Pancreas (tissue), 10 donors: ENCODE measurements at regions not wholly inside any gene's neighbourhood (a gene's known extent, or its start where the extent isn't known, plus 50 kb on each side); places are given as distances from the start of the nearest gene placed in this dataset.

Source experiments
- ATAC-seq, 4 donors: fragments of 200-7000 bp; cut with Tn5 transposase; one replicate each; pipeline versions ENCODE4 v1.8.0 to v1.9.1; 2020; ENCODE audit warnings: mild to moderate bottlenecking in 4 of 4, moderate library complexity in 4 of 4
- DNase-seq, 6 donors: peaks; one replicate each; pipeline ENCODE4 v3.0.0-alpha.2; 2020
- FAIRE-seq: peaks from 2 replicates; lab custom pipeline; 2012; peaks lifted over from hg19 to GRCh38; lab: Jason Lieb, UNC
- H3K27ac ChIP-seq, 4 donors: fragments of 200-600 bp; sonication (generic); 1 replicate in 3 of 4; 2 replicates in 1 of 4; pipeline versions ENCODE4 v1.5.0 to v1.8.0; 2020
- H3K27me3 ChIP-seq, 4 donors: fragments of 200-600 bp; one replicate each; pipeline ENCODE4 v1.8.0; 2021
- H3K36me3 ChIP-seq, 3 donors: fragments of 200-600 bp; sonication (generic) in 1 of 3; one replicate each; pipeline versions ENCODE4 v1.5.0 to v1.8.0; 2020 to 2021
- H3K4me1 ChIP-seq, 3 donors: fragments of 200-600 bp; one replicate each; pipeline ENCODE4 v1.8.0; 2021
- H3K4me3 ChIP-seq, 4 donors: fragments of 200-600 bp; sonication (generic) in 2 of 4; one replicate each; pipeline versions ENCODE4 v1.5.0 to v1.8.0; 2020 to 2021
- H3K9me3 ChIP-seq, 4 donors: fragments of 200-600 bp; one replicate each; pipeline ENCODE4 v1.8.0; 2021
- WGBS, 2 donors: extraction: QIAGEN DNeasy Blood & Tissue Kit; methylation state at CpG; one replicate each; pipeline ENCODE4 v1.1.7; 2013; 5-methylcytosine and 5-hydroxymethylcytosine counted together
- intact Hi-C, 3 donors: fragments of 100-400 bp; cut with DNase I; formaldehyde crosslinking; loops; one replicate each; pipeline versions ENCODE4 v1.11.1 to v1.14.2; 2022
- TF ChIP-seq, protein P1 (sequence below), 4 donors: fragments of 200-600 bp; sonication (generic) in 3 of 4; IDR thresholded peaks; one replicate each; pipeline versions ENCODE4 v1.5.0 to v1.8.0; 2021; ENCODE audit warnings: antibody characterized with exemption in 4 of 4
- donor health status: healthy with polysubstance abuse.
- donor health status: DM: no; HTN: no; CAD: no; lungs with moderate emphysema.
- donor health status: DM: no; HTN: no; CAD: no.
- donor health status: control.
- donor health status: control.
- donor health status: Bipolar disorder and iron deficiency.
- donor health status: DM: yes; HTN: yes; CAD: no.
- donor health status: DM: no; HTN: no; CAD: no.
- donor health status: DM: no; HTN: no; CAD: no.
- donor health status: DM: yes; HTN: yes; CAD: no.

DNA sequence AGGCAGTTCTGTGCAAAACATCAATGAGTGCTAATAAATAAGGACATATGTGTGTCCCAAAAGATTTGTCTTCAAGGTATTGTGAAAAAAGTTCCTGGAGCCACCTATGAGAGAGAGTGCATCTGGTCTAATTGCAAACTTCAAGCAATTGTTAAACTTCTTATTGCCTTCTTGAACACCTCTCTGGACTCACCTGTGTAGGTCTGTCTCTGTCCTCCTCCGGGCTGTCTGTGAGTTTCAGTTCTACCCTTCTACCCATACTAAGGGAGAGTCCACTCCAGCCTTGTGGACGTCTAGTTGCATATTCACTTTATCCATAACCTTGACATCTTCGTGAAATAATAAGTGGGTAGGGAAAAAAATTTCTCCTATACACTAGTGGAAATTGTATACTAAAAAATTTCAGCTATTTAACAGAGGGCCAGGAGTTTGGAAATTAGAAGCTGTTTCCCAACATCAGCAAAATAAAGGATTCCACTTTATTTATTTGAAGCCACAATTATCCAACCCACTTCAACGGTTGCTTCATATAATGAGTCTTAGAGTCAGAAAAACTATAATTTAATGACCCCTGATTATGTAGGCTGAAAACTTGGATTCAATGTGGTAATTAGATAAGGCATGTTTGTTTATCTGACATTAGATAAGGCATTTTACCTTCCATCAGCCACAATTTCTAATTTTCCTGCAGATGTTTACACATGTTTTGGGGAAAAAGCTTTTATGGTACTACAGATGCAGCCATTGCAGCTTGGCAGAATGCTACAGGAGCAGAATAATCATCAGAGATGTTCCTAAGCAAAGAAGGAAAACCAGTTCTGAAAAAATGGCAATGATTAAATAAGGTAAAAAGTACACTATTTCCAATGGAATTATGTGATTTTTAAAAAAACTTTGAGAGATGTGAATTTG lies 150.8 kb upstream of the FAM3C start:
- ATAC-seq: peak; percentile 23 to 56 (median 38)

DNA sequence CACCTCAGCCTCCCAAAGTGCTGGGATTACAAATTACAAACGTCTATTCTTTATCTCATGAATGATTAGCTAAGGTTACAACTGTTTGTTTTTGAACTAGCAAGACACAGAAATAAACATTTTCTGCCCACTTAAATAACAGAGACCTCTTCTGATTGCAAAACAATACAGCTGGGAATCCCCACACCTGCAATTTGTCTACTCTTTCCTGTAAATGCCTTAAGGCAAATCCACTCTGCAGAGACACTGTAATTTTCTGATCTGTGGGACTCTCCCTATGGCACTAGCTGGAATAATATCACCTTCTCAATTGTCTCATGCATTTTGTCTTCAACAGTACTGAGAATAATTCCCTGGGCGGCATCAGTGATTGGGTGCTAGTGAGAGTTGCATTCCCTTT lies 149.3 kb upstream of the FAM3C start:
- 37 to 49% methylated on average over 2 of the region's 2 CpGs for WGBS, 2 donors
- ATAC-seq (peak in 3 of 4 donors; percentile 46 to 53 (median 47)), DNase-seq (no peak), FAIRE-seq (no peak)
- H3K36me3 ChIP-seq: no peaks in the 10 kb centered on the region
- intact Hi-C loops: loop anchor here in 2 of 3 donors (5.0 to 10.0 kb wide), 3 partner anchors 178 to 421 kb away; no protein-coding TSS in a partner anchor
- peaks cover 3 to 22% (median 6%) of the 10 kb centered on the region in 3 donors for H3K4me1 ChIP-seq
- no peak overlapping the region for H3K4me3 ChIP-seq
- TF ChIP-seq, protein P1, sequence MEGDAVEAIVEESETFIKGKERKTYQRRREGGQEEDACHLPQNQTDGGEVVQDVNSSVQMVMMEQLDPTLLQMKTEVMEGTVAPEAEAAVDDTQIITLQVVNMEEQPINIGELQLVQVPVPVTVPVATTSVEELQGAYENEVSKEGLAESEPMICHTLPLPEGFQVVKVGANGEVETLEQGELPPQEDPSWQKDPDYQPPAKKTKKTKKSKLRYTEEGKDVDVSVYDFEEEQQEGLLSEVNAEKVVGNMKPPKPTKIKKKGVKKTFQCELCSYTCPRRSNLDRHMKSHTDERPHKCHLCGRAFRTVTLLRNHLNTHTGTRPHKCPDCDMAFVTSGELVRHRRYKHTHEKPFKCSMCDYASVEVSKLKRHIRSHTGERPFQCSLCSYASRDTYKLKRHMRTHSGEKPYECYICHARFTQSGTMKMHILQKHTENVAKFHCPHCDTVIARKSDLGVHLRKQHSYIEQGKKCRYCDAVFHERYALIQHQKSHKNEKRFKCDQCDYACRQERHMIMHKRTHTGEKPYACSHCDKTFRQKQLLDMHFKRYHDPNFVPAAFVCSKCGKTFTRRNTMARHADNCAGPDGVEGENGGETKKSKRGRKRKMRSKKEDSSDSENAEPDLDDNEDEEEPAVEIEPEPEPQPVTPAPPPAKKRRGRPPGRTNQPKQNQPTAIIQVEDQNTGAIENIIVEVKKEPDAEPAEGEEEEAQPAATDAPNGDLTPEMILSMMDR (IDR thresholded peaks at IDR 0.05): no peak
- no peaks in the 10 kb centered on the region for H3K9me3 ChIP-seq
- no peaks in the 10 kb centered on the region for H3K27me3 ChIP-seq
- H3K27ac ChIP-seq: peak overlapping the region in 1 of 4 donors; percentile 15

More for the DNA sequence above, 150.8 kb upstream of the FAM3C start:
- no peak for FAIRE-seq
- no peak overlapping the region for H3K27ac ChIP-seq
- H3K9me3 ChIP-seq: no peaks in the 10 kb centered on the region
- no peak overlapping the region for H3K4me3 ChIP-seq
- no peaks in the 10 kb centered on the region for H3K36me3 ChIP-seq
- TF ChIP-seq, protein P1 (IDR thresholded peaks at IDR 0.05): no peak
- H3K27me3 ChIP-seq: no peaks in the 10 kb centered on the region
- H3K4me1 ChIP-seq: peaks cover 3 to 22% (median 6%) of the 10 kb centered on the region in 3 donors
- intact Hi-C loops: loop anchor here in 2 of 3 donors (5.0 to 10.0 kb wide), 3 partner anchors 180 to 422 kb away; no protein-coding TSS in a partner anchor
- no peak for DNase-seq
- WGBS, 2 donors: 43 to 46% methylated on average over 4 of the region's 4 CpGs

DNA sequence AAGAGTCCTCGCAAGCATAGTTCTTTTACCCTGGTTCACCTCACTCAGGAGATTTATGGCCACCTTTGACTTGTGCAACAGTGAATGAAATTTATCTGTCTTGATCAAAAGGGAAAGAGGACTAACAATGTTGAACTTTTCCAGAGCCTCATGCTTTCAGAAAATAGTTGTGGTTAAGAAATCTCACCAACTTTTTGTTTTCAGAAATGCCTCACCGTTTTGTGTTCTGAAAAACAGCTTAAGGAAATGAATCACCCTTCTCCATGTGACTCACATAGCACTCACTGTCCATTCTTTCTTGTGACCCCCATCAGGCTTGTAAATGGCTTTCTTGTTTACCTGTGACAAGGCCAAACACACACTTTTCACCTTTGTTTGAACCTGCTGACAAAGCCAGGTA lies 148.6 kb upstream of the FAM3C start:
- 68 to 83% methylated on average over 2 of the region's 2 CpGs for WGBS, 2 donors
- Histone ChIP-seq H3K27me3 (no peaks in the 10 kb centered on the region), H3K4me3 (no peak overlapping the region), H3K9me3 (no peaks in the 10 kb centered on the region), H3K36me3 (no peaks in the 10 kb centered on the region), H3K27ac (no peak overlapping the region), H3K4me1 (peaks cover 3 to 22% (median 6%) of the 10 kb centered on the region in 3 donors)
- TF ChIP-seq, protein P1 (IDR thresholded peaks at IDR 0.05): no peak
- DNase-seq (no peak), ATAC-seq (peak in 3 of 4 donors; percentile 13 to 51 (median 21)), FAIRE-seq (no peak)
- intact Hi-C loops: loop anchor here in 2 of 3 donors (5.0 to 10.0 kb wide), 3 partner anchors 177 to 420 kb away; no protein-coding TSS in a partner anchor

DNA sequence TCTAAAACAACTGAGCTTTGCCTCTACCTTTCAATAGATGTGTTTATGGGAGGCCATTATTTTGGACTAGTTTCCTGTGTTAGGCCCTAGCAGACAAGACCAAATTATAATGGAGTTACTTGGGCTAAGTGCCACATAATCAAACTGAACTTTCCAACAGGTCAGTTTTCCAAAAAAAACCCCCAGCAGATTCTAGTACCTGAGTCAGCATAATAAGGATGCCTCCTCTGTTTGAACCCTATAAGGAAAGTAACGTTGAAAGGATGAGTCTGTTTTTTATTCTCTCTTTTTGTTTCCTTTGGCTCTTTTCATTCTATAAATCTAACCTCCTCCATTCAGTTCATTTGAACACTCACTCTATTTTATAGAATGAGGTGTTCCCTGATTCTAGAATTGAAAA lies 148.1 kb upstream of the FAM3C start:
- no peak overlapping the region for H3K27ac ChIP-seq
- intact Hi-C loops: loop anchor here in 2 of 3 donors (10.0 kb wide), 2 partner anchors 179 to 419 kb away; no protein-coding TSS in a partner anchor
- no peak overlapping the region for H3K4me3 ChIP-seq
- 95 to 97% methylated on average over 1 of the region's 1 CpG for WGBS, 2 donors
- ATAC-seq (no peak), FAIRE-seq (no peak), DNase-seq (no peak)
- H3K27me3 ChIP-seq: no peaks in the 10 kb centered on the region
- TF ChIP-seq, protein P1 (IDR thresholded peaks at IDR 0.05): no peak
- H3K4me1 ChIP-seq: peaks cover 3 to 22% (median 6%) of the 10 kb centered on the region in 3 donors
- H3K9me3 ChIP-seq: no peaks in the 10 kb centered on the region
- no peaks in the 10 kb centered on the region for H3K36me3 ChIP-seq
